ENCODE measurements at regions not wholly inside any gene's neighbourhood (a gene's known extent, or its start where the extent isn't known, plus 50 kb on each side); places are given as distances from the start of the nearest gene placed in this dataset.

- 54 to 63% methylated on average over 8 to 9 of the region's 9 CpGs for WGBS, 2 experiments (ENCODE audit: low coverage in 1 of 2, low lambda C conversion rate in 2 of 2, missing lambda C conversion rate in 2 of 2)
- Histone ChIP-seq H3K9me3 (ENCODE audit: low read depth) (no peaks in the 10 kb centered on the region), H4K20me1 (ENCODE audit: insufficient read depth) (no peaks in the 10 kb centered on the region), H3F3A (ENCODE audit: insufficient read depth) (no peaks in the 10 kb centered on the region), H3K4me1 (ENCODE audit: insufficient read depth) (no peaks in the 10 kb centered on the region), H3K9ac (no peak overlapping the region), H3K27ac (no peak overlapping the region), H3K36me3 (ENCODE audit: low read depth) (no peaks in the 10 kb centered on the region), H3K79me2 (ENCODE audit: insufficient read depth) (no peaks in the 10 kb centered on the region), H3K27me3 (replicated peaks; ENCODE audit: insufficient read depth) (no peaks in the 10 kb centered on the region), H2AFZ (no peak overlapping the region), H3K9me2 (ENCODE audit: insufficient read depth) (no peaks in the 10 kb centered on the region), H3K4me3 (no peak overlapping the region), H3K4me2 (ENCODE audit: unreplicated experiment) (no peak overlapping the region)
- DNase-seq: no peak
- no peak for TF ChIP-seq EZH2phosphoT487 (IDR thresholded peaks at IDR 0.05; ENCODE audit: insufficient read depth, low read depth)
- in situ Hi-C loops (cut with MboI): no loop called here
These were observed 223.8 kb downstream of the CTTN start for GRCh38 chr11:70622091-70622490.

- H3K27ac ChIP-seq: no peak overlapping the region
- H3K9me2 ChIP-seq (ENCODE audit: insufficient read depth): no peaks in the 10 kb centered on the region
- H3K27me3 ChIP-seq (replicated peaks; ENCODE audit: insufficient read depth): no peaks in the 10 kb centered on the region
- no peaks in the 10 kb centered on the region for H3K79me2 ChIP-seq (ENCODE audit: insufficient read depth)
- H4K20me1 ChIP-seq (ENCODE audit: insufficient read depth): no peaks in the 10 kb centered on the region
- TF ChIP-seq EZH2 (IDR thresholded peaks at IDR 0.05; ENCODE audit: insufficient read depth, poor library complexity, severe bottlenecking): no peak
- TF ChIP-seq EZH2phosphoT487 (IDR thresholded peaks at IDR 0.05; ENCODE audit: insufficient read depth, low read depth): no peak
- no peaks in the 10 kb centered on the region for H3K36me3 ChIP-seq (ENCODE audit: low read depth)
- DNase-seq: no peak
- H3K9ac ChIP-seq: no peak overlapping the region
- H3K4me1 ChIP-seq (ENCODE audit: insufficient read depth): no peaks in the 10 kb centered on the region
- in situ Hi-C loops (cut with MboI): no loop called here
- H3K9me3 ChIP-seq (ENCODE audit: low read depth): no peaks in the 10 kb centered on the region
- H2AFZ ChIP-seq: no peak overlapping the region
- no peak overlapping the region for H3K4me2 ChIP-seq (ENCODE audit: unreplicated experiment)
- H3K4me3 ChIP-seq: no peak overlapping the region
- 13 to 45% methylated on average over 5 to 7 of the region's 9 CpGs for WGBS, 2 experiments (ENCODE audit: low coverage in 1 of 2, low lambda C conversion rate in 2 of 2, missing lambda C conversion rate in 2 of 2)
- no peaks in the 10 kb centered on the region for H3F3A ChIP-seq (ENCODE audit: insufficient read depth)
These were observed 225.7 kb downstream of the CTTN start for GRCh38 chr11:70623906-70624597.

DNA sequence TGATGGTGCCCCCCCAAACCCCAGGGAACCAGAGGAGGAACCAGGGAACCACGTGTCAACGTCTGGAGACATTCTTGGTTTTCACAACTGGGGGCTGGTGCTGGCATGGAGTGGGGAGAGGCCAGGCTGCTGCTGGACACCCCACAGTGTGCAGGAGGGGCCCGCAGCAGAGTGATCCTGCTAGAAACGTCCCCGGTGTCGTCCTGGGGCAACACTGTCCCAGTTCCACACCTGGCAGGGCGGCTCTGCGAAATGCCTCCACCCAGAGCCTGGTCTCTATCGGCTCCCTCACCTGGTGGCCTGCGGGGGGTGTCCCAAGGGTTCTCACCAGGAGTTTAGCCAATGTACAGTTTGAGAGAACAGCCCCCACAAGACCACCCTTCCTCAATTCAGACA, 226.3 kb downstream of the CTTN start:
- H3F3A ChIP-seq (ENCODE audit: insufficient read depth): no peaks in the 10 kb centered on the region
- H3K9me2 ChIP-seq (ENCODE audit: insufficient read depth): no peaks in the 10 kb centered on the region
- H3K4me2 ChIP-seq (ENCODE audit: unreplicated experiment): no peak overlapping the region
- H3K27ac ChIP-seq: no peak overlapping the region
- H3K36me3 ChIP-seq (ENCODE audit: low read depth): no peaks in the 10 kb centered on the region
- H3K4me3 ChIP-seq: no peak overlapping the region
- H2AFZ ChIP-seq: no peak overlapping the region
- no peaks in the 10 kb centered on the region for H3K9me3 ChIP-seq (ENCODE audit: low read depth)
- H3K27me3 ChIP-seq (replicated peaks; ENCODE audit: insufficient read depth): no peaks in the 10 kb centered on the region
- no peak overlapping the region for H3K9ac ChIP-seq
- TF ChIP-seq EZH2phosphoT487 (IDR thresholded peaks at IDR 0.05; ENCODE audit: insufficient read depth, low read depth): no peak
- TF ChIP-seq EZH2 (IDR thresholded peaks at IDR 0.05; ENCODE audit: insufficient read depth, poor library complexity, severe bottlenecking): no peak
- no peak for DNase-seq
- no peaks in the 10 kb centered on the region for H3K4me1 ChIP-seq (ENCODE audit: insufficient read depth)
- H3K79me2 ChIP-seq (ENCODE audit: insufficient read depth): no peaks in the 10 kb centered on the region
- no peaks in the 10 kb centered on the region for H4K20me1 ChIP-seq (ENCODE audit: insufficient read depth)
- WGBS, 2 experiments (ENCODE audit: low coverage in 1 of 2, low lambda C conversion rate in 2 of 2, missing lambda C conversion rate in 2 of 2): 45 to 50% methylated on average over 10 of the region's 10 CpGs
- in situ Hi-C loops (cut with MboI): no loop called here

- Histone ChIP-seq H3K4me2 (ENCODE audit: unreplicated experiment) (no peak overlapping the region), H3K36me3 (ENCODE audit: low read depth) (no peaks in the 10 kb centered on the region), H3K4me1 (ENCODE audit: insufficient read depth) (no peaks in the 10 kb centered on the region), H3K9ac (no peak overlapping the region), H3K9me3 (ENCODE audit: low read depth) (no peaks in the 10 kb centered on the region), H3K79me2 (ENCODE audit: insufficient read depth) (no peaks in the 10 kb centered on the region), H3K27ac (no peak overlapping the region), H2AFZ (no peak overlapping the region), H3K9me2 (ENCODE audit: insufficient read depth) (no peaks in the 10 kb centered on the region), H3F3A (ENCODE audit: insufficient read depth) (no peaks in the 10 kb centered on the region), H3K27me3 (replicated peaks; ENCODE audit: insufficient read depth) (no peaks in the 10 kb centered on the region), H3K4me3 (no peak overlapping the region), H4K20me1 (ENCODE audit: insufficient read depth) (no peaks in the 10 kb centered on the region)
- TF ChIP-seq EZH2phosphoT487 (IDR thresholded peaks at IDR 0.05; ENCODE audit: insufficient read depth, low read depth): no peak
- TF ChIP-seq EZH2 (IDR thresholded peaks at IDR 0.05; ENCODE audit: insufficient read depth, poor library complexity, severe bottlenecking): no peak
- 36 to 39% methylated on average over 7 of the region's 7 CpGs for WGBS, 2 experiments (ENCODE audit: low coverage in 1 of 2, low lambda C conversion rate in 2 of 2, missing lambda C conversion rate in 2 of 2)
- DNase-seq: no peak
- in situ Hi-C loops (cut with MboI): no loop called here
These were observed 226.7 kb downstream of the CTTN start for GRCh38 chr11:70625051-70625450.

Measured in GM23248 (cell line).